PC-9 (cell line): ENCODE measurements at regions not wholly inside any gene's neighbourhood (a gene's known extent, or its start where the extent isn't known, plus 50 kb on each side); places are given as distances from the start of the nearest gene placed in this dataset.

ENCODE experiments used
- CTCF ChIP-seq: fragments of 200-600 bp; sonication (generic); conservative IDR thresholded peaks from 2 replicates; pipeline ENCODE4 v1.6.1; 2017; ENCODE audit warnings: mixed run types, antibody characterized with exemption, mild to moderate bottlenecking, moderate library complexity
- EZH2 ChIP-seq: fragments of 200-600 bp; sonication (generic); IDR thresholded peaks from 2 replicates; pipeline ENCODE4 v1.8.0; 2017; ENCODE audit warnings: antibody characterized with exemption, low read depth

- TF ChIP-seq CTCF (no peak), EZH2 (no peak)
Observed at GRCh38 chr2:117614296-117614695, 200.2 kb upstream of the DDX18 start.
